ENCODE measurements at regions not wholly inside any gene's neighbourhood (a gene's known extent, or its start where the extent isn't known, plus 50 kb on each side); places are given as distances from the start of the nearest gene placed in this dataset.

- TF ChIP-seq POLR2A (IDR thresholded peaks at IDR 0.05; ENCODE audit: low read depth, low read length) (no peak), POLR2AphosphoS5 (IDR thresholded peaks at IDR 0.05; ENCODE audit: low read depth, low read length) (no peak)
These were observed 186.4 kb downstream of the PIK3C3 start for GRCh38 chr18:42141439-42141838.

All from GM12892 (cell line).